ENCODE measurements at regions not wholly inside any gene's neighbourhood (a gene's known extent, or its start where the extent isn't known, plus 50 kb on each side); places are given as distances from the start of the nearest gene placed in this dataset.
"Not testable (repeated sequence)": the region's sequence is repeated elsewhere in the genome, so short reads cannot be mapped to it uniquely, and the experiment has no call there.

GRCh38 chr6:19609972-19610641, 227.1 kb upstream of the ID4 start:
- H3K27ac ChIP-seq (ENCODE audit: insufficient read depth, low read length, poor library complexity, severe bottlenecking): no peak overlapping the region
- no peak overlapping the region for H3K4me3 ChIP-seq (ENCODE audit: insufficient read depth, low read depth, low read length, poor library complexity, severe bottlenecking)
- H3K4me1 ChIP-seq (ENCODE audit: control insufficient read depth, insufficient read depth, low read length, poor library complexity, severe bottlenecking): no peaks in the 10 kb centered on the region
- no peaks in the 10 kb centered on the region for H3K27me3 ChIP-seq (replicated peaks; ENCODE audit: control insufficient read depth, insufficient read depth, low read length, poor library complexity, severe bottlenecking)
- no peaks in the 10 kb centered on the region for H3K9me3 ChIP-seq (ENCODE audit: control insufficient read depth, low read length)
- no peak for DNase-seq
- H3K36me3 ChIP-seq (ENCODE audit: control insufficient read depth, insufficient read depth, low read length): no peaks in the 10 kb centered on the region

GRCh38 chr6:19612672-19613466, 224.3 kb upstream of the ID4 start:
- not testable (repeated sequence) for H3K27ac ChIP-seq (ENCODE audit: insufficient read depth, low read length, poor library complexity, severe bottlenecking); H3K27me3 ChIP-seq (replicated peaks; ENCODE audit: control insufficient read depth, insufficient read depth, low read length, poor library complexity, severe bottlenecking); H3K36me3 ChIP-seq (ENCODE audit: control insufficient read depth, insufficient read depth, low read length); H3K4me3 ChIP-seq (ENCODE audit: insufficient read depth, low read depth, low read length, poor library complexity, severe bottlenecking); H3K9me3 ChIP-seq (ENCODE audit: control insufficient read depth, low read length); H3K4me1 ChIP-seq (ENCODE audit: control insufficient read depth, insufficient read depth, low read length, poor library complexity, severe bottlenecking); DNase-seq

- Histone ChIP-seq H3K36me3 (ENCODE audit: control insufficient read depth, insufficient read depth, low read length) (no peaks in the 10 kb centered on the region), H3K27ac (ENCODE audit: insufficient read depth, low read length, poor library complexity, severe bottlenecking) (no peak overlapping the region), H3K9me3 (ENCODE audit: control insufficient read depth, low read length) (no peaks in the 10 kb centered on the region), H3K27me3 (replicated peaks; ENCODE audit: control insufficient read depth, insufficient read depth, low read length, poor library complexity, severe bottlenecking) (no peaks in the 10 kb centered on the region), H3K4me3 (ENCODE audit: insufficient read depth, low read depth, low read length, poor library complexity, severe bottlenecking) (no peak overlapping the region), H3K4me1 (ENCODE audit: control insufficient read depth, insufficient read depth, low read length, poor library complexity, severe bottlenecking) (no peaks in the 10 kb centered on the region)
- DNase-seq: no peak
These were observed 223.5 kb upstream of the ID4 start for GRCh38 chr6:19613678-19614077.

- no peaks in the 10 kb centered on the region for H3K4me1 ChIP-seq (ENCODE audit: control insufficient read depth, insufficient read depth, low read length, poor library complexity, severe bottlenecking)
- H3K9me3 ChIP-seq (ENCODE audit: control insufficient read depth, low read length): no peaks in the 10 kb centered on the region
- no peak for DNase-seq
- no peaks in the 10 kb centered on the region for H3K36me3 ChIP-seq (ENCODE audit: control insufficient read depth, insufficient read depth, low read length)
- H3K4me3 ChIP-seq (ENCODE audit: insufficient read depth, low read depth, low read length, poor library complexity, severe bottlenecking): no peak overlapping the region
- H3K27me3 ChIP-seq (replicated peaks; ENCODE audit: control insufficient read depth, insufficient read depth, low read length, poor library complexity, severe bottlenecking): no peaks in the 10 kb centered on the region
- H3K27ac ChIP-seq (ENCODE audit: insufficient read depth, low read length, poor library complexity, severe bottlenecking): no peak overlapping the region
These were observed 221.1 kb upstream of the ID4 start for GRCh38 chr6:19616022-19616421.

GRCh38 chr6:19632230-19632629, 204.9 kb upstream of the ID4 start:
- H3K9me3 ChIP-seq (ENCODE audit: control insufficient read depth, low read length): no peaks in the 10 kb centered on the region
- H3K36me3 ChIP-seq (ENCODE audit: control insufficient read depth, insufficient read depth, low read length): no peaks in the 10 kb centered on the region
- no peaks in the 10 kb centered on the region for H3K4me1 ChIP-seq (ENCODE audit: control insufficient read depth, insufficient read depth, low read length, poor library complexity, severe bottlenecking)
- no peaks in the 10 kb centered on the region for H3K27me3 ChIP-seq (replicated peaks; ENCODE audit: control insufficient read depth, insufficient read depth, low read length, poor library complexity, severe bottlenecking)
- H3K4me3 ChIP-seq (ENCODE audit: insufficient read depth, low read depth, low read length, poor library complexity, severe bottlenecking): no peak overlapping the region
- no peak overlapping the region for H3K27ac ChIP-seq (ENCODE audit: insufficient read depth, low read length, poor library complexity, severe bottlenecking)
- no peak for DNase-seq

GRCh38 chr6:19632786-19633185, 204.4 kb upstream of the ID4 start:
- Histone ChIP-seq H3K4me1 (ENCODE audit: control insufficient read depth, insufficient read depth, low read length, poor library complexity, severe bottlenecking) (no peaks in the 10 kb centered on the region), H3K27ac (ENCODE audit: insufficient read depth, low read length, poor library complexity, severe bottlenecking) (no peak overlapping the region), H3K27me3 (replicated peaks; ENCODE audit: control insufficient read depth, insufficient read depth, low read length, poor library complexity, severe bottlenecking) (no peaks in the 10 kb centered on the region), H3K4me3 (ENCODE audit: insufficient read depth, low read depth, low read length, poor library complexity, severe bottlenecking) (no peak overlapping the region), H3K9me3 (ENCODE audit: control insufficient read depth, low read length) (no peaks in the 10 kb centered on the region), H3K36me3 (ENCODE audit: control insufficient read depth, insufficient read depth, low read length) (no peaks in the 10 kb centered on the region)
- no peak for DNase-seq

GRCh38 chr6:19635728-19636127, 201.4 kb upstream of the ID4 start:
- no peak for DNase-seq
- Histone ChIP-seq H3K4me1 (ENCODE audit: control insufficient read depth, insufficient read depth, low read length, poor library complexity, severe bottlenecking) (no peaks in the 10 kb centered on the region), H3K36me3 (ENCODE audit: control insufficient read depth, insufficient read depth, low read length) (no peaks in the 10 kb centered on the region), H3K9me3 (ENCODE audit: control insufficient read depth, low read length) (no peaks in the 10 kb centered on the region), H3K27me3 (replicated peaks; ENCODE audit: control insufficient read depth, insufficient read depth, low read length, poor library complexity, severe bottlenecking) (no peaks in the 10 kb centered on the region), H3K27ac (ENCODE audit: insufficient read depth, low read length, poor library complexity, severe bottlenecking) (no peak overlapping the region), H3K4me3 (ENCODE audit: insufficient read depth, low read depth, low read length, poor library complexity, severe bottlenecking) (no peak overlapping the region)

- DNase-seq: no peak
These were observed 200.2 kb upstream of the ID4 start for GRCh38 chr6:19637010-19637409.

GRCh38 chr6:19638931-19639330, 198.2 kb upstream of the ID4 start:
- H3K9me3 ChIP-seq (ENCODE audit: control insufficient read depth, low read length): no peaks in the 10 kb centered on the region
- H3K27me3 ChIP-seq (replicated peaks; ENCODE audit: control insufficient read depth, insufficient read depth, low read length, poor library complexity, severe bottlenecking): no peaks in the 10 kb centered on the region
- H3K36me3 ChIP-seq (ENCODE audit: control insufficient read depth, insufficient read depth, low read length): no peaks in the 10 kb centered on the region
- H3K4me1 ChIP-seq (ENCODE audit: control insufficient read depth, insufficient read depth, low read length, poor library complexity, severe bottlenecking): no peaks in the 10 kb centered on the region
- no peak overlapping the region for H3K4me3 ChIP-seq (ENCODE audit: insufficient read depth, low read depth, low read length, poor library complexity, severe bottlenecking)
- no peak overlapping the region for H3K27ac ChIP-seq (ENCODE audit: insufficient read depth, low read length, poor library complexity, severe bottlenecking)
- no peak for DNase-seq

More at GRCh38 chr6:19637010-19637409, 200.2 kb upstream of the ID4 start:
- Histone ChIP-seq H3K4me1 (ENCODE audit: control insufficient read depth, insufficient read depth, low read length, poor library complexity, severe bottlenecking) (no peaks in the 10 kb centered on the region), H3K27me3 (replicated peaks; ENCODE audit: control insufficient read depth, insufficient read depth, low read length, poor library complexity, severe bottlenecking) (no peaks in the 10 kb centered on the region), H3K36me3 (ENCODE audit: control insufficient read depth, insufficient read depth, low read length) (no peaks in the 10 kb centered on the region), H3K9me3 (ENCODE audit: control insufficient read depth, low read length) (no peaks in the 10 kb centered on the region), H3K27ac (ENCODE audit: insufficient read depth, low read length, poor library complexity, severe bottlenecking) (no peak overlapping the region), H3K4me3 (ENCODE audit: insufficient read depth, low read depth, low read length, poor library complexity, severe bottlenecking) (no peak overlapping the region)

GRCh38 chr6:19643287-19643686, 193.9 kb upstream of the ID4 start:
- Histone ChIP-seq H3K4me1 (ENCODE audit: control insufficient read depth, insufficient read depth, low read length, poor library complexity, severe bottlenecking) (no peaks in the 10 kb centered on the region), H3K36me3 (ENCODE audit: control insufficient read depth, insufficient read depth, low read length) (no peaks in the 10 kb centered on the region), H3K9me3 (ENCODE audit: control insufficient read depth, low read length) (no peaks in the 10 kb centered on the region), H3K27ac (ENCODE audit: insufficient read depth, low read length, poor library complexity, severe bottlenecking) (no peak overlapping the region), H3K27me3 (replicated peaks; ENCODE audit: control insufficient read depth, insufficient read depth, low read length, poor library complexity, severe bottlenecking) (no peaks in the 10 kb centered on the region), H3K4me3 (ENCODE audit: insufficient read depth, low read depth, low read length, poor library complexity, severe bottlenecking) (no peak overlapping the region)
- DNase-seq: no peak
